ENCODE measurements at regions not wholly inside any gene's neighbourhood (a gene's known extent, or its start where the extent isn't known, plus 50 kb on each side); places are given as distances from the start of the nearest gene placed in this dataset.
A peak's percentile ranks its signal among the peaks of the same experiment; 100 is the strongest.

DNA sequence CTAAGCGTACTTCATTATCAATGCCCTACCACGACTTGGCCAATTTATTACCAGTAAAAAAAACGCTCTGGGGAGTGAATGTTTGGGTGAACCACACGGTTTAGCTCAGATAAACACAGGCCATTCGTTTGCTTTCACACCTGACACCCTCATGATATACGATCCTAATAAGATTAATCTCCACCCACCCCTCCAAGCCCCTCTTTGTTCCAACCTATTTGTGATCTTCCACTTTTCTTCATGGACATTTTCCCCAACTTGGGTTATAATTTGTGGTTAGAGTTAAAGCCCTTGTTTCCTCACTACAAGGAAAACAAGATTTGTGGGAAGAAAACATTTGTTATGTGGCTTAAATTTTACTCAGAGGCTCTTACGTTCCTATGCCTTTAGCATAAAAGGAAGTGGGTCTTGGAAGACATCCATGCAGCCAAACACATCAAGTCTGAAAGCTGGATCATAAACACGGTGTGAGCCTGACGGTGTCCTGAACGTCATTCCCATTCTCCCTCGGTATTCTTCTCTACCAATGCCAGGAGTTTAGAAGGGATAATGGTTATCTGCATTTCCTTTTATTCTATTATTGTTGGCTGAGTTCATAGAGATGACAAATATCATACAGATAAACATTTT, 518.9 kb downstream of the NR2F2 start:
- Histone ChIP-seq H3K9me3 (peaks cover 0 to 2% (median 0%) of the 10 kb centered on the region in 4 donors), H3K27ac (no peak overlapping the region), H3K4me3 (no peak overlapping the region), H3K27me3 (no peaks in the 10 kb centered on the region), H3K4me1 (peaks cover 0 to 7% (median 0%) of the 10 kb centered on the region in 4 donors), H3K36me3 (no peaks in the 10 kb centered on the region)
- DNase-seq (ENCODE audit: low spot score in 2 of 2), result no peak
- WGBS, 2 donors, result 35 to 39% methylated on average over 11 of the region's 11 CpGs
- TF ChIP-seq POLR2A (IDR thresholded peaks at IDR 0.05), result no peak
- TF ChIP-seq, protein P1, sequence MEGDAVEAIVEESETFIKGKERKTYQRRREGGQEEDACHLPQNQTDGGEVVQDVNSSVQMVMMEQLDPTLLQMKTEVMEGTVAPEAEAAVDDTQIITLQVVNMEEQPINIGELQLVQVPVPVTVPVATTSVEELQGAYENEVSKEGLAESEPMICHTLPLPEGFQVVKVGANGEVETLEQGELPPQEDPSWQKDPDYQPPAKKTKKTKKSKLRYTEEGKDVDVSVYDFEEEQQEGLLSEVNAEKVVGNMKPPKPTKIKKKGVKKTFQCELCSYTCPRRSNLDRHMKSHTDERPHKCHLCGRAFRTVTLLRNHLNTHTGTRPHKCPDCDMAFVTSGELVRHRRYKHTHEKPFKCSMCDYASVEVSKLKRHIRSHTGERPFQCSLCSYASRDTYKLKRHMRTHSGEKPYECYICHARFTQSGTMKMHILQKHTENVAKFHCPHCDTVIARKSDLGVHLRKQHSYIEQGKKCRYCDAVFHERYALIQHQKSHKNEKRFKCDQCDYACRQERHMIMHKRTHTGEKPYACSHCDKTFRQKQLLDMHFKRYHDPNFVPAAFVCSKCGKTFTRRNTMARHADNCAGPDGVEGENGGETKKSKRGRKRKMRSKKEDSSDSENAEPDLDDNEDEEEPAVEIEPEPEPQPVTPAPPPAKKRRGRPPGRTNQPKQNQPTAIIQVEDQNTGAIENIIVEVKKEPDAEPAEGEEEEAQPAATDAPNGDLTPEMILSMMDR (IDR thresholded peaks at IDR 0.05), result no peak
- TF ChIP-seq EP300 (IDR thresholded peaks at IDR 0.05), result no peak

DNA sequence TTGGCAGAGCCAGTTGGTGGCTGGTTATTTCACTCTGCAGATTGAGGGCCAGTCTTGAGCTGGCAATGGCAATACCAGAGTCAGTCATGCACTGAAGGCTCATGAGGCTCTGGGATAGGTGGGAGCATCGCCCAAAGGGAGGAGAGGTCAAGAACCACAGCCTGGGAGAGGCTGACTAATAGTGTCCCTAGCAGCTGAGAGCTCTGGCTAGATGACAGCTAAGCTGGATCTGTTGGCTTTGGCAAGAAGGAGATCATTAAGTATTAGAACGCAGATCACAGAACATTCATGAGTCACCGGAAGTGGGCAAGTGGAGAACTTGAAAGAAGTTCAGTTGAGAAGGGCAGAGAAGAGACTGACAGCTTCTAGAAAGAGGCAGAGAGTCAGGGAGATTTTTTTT, 521.1 kb downstream of the NR2F2 start:
- TF ChIP-seq EP300 (IDR thresholded peaks at IDR 0.05), result peak in 1 of 2 donors; percentile 15
- TF ChIP-seq, protein P1 (IDR thresholded peaks at IDR 0.05), result no peak
- no peak for TF ChIP-seq POLR2A (IDR thresholded peaks at IDR 0.05)
- Histone ChIP-seq H3K27me3 (no peaks in the 10 kb centered on the region), H3K4me3 (no peak overlapping the region), H3K9me3 (no peaks in the 10 kb centered on the region), H3K36me3 (no peaks in the 10 kb centered on the region), H3K27ac (no peak overlapping the region), H3K4me1 (peaks cover 0 to 7% (median 0%) of the 10 kb centered on the region in 4 donors)
- DNase-seq (ENCODE audit: low spot score in 2 of 2), result peak in 1 of 2 donors; percentile 35
- 27 to 54% methylated on average over 3 of the region's 3 CpGs for WGBS, 2 donors

DNA sequence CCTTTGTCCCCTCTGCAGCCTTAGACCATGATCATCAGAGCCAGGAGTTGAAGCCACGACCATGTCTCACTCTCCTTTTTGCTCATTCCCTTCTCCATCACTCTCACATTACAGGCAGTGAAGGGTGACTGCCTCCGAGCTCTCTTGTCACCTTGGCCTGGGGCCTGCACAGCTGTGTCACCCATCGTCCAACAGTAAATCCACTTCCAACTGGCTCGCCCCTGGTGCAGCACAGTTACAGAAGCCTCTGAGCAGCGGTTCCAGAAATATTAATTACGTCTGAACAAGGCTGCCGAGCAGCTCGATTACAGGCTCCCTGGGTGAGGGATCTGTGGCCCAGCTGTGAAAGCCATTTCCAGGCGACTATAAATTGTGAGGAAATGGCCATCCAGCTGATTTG, 528.2 kb downstream of the NR2F2 start:
- TF ChIP-seq POLR2A (IDR thresholded peaks at IDR 0.05), result no peak
- no peak for TF ChIP-seq EP300 (IDR thresholded peaks at IDR 0.05)
- TF ChIP-seq, protein P1 (IDR thresholded peaks at IDR 0.05), result no peak
- 93% methylated on average over 9 of the region's 9 CpGs for WGBS, 2 donors
- H3K27ac ChIP-seq, result no peak overlapping the region
- no peak for DNase-seq (ENCODE audit: low spot score in 2 of 2)
- H3K27me3 ChIP-seq, result no peaks in the 10 kb centered on the region
- no peak overlapping the region for H3K4me3 ChIP-seq
- no peaks in the 10 kb centered on the region for H3K36me3 ChIP-seq
- H3K9me3 ChIP-seq, result no peaks in the 10 kb centered on the region
- no peaks in the 10 kb centered on the region for H3K4me1 ChIP-seq

DNA sequence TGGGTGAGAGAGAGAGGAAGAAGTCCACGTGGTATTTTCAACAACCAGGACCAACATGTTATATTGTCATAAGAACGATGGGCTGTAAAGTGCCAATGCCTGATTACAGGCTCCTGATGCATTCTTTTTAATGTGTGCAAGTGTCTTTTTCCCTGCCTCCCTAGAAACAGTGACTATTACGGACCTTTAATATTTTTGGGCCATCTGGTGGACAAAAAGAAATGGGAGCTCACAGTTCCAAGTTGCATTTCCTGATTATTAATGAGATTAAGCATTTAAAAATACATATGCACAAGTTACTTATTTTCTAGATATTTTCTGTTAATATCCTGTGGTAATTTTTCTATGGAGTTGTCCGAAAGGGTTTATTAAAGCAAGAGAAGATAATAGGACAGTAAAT, 530.2 kb downstream of the NR2F2 start:
- Histone ChIP-seq H3K36me3 (no peaks in the 10 kb centered on the region), H3K4me3 (no peak overlapping the region), H3K27me3 (no peaks in the 10 kb centered on the region), H3K27ac (no peak overlapping the region), H3K9me3 (no peaks in the 10 kb centered on the region), H3K4me1 (no peaks in the 10 kb centered on the region)
- TF ChIP-seq EP300 (IDR thresholded peaks at IDR 0.05), result no peak
- TF ChIP-seq POLR2A (IDR thresholded peaks at IDR 0.05), result no peak
- TF ChIP-seq, protein P1 (IDR thresholded peaks at IDR 0.05), result peak in 4 of 5 experiments; percentile 29 to 53 (median 31)
- DNase-seq (ENCODE audit: low spot score in 2 of 2), result no peak
- 31 to 46% methylated on average over 4 of the region's 4 CpGs for WGBS, 2 donors

DNA sequence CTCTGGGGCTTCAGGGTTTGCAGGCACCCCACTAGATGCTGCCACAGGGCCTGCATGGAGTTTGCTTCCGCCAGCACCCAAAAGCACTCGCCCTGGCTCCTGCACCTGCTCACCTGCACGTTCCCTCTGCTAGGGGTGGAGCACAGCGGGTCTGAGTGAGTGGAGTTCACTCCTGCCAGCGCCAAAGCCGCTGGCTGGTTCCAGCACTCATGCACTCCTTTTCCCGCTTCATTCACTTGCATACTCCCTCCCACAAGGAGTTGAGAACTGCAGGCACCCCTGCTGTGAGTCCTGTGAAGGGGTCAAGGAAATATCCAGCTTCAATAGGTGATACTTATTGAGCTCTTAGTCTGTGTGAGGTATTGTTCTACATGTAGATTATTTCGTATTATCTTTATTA, 537.5 kb downstream of the NR2F2 start:
- Histone ChIP-seq H3K9me3 (peaks cover 0 to 14% (median 0%) of the 10 kb centered on the region in 4 donors), H3K27ac (no peak overlapping the region), H3K27me3 (no peaks in the 10 kb centered on the region), H3K4me1 (no peaks in the 10 kb centered on the region), H3K4me3 (no peak overlapping the region), H3K36me3 (no peaks in the 10 kb centered on the region)
- DNase-seq (ENCODE audit: low spot score in 2 of 2), result no peak
- WGBS, 2 donors, result 72 to 97% methylated on average over 8 of the region's 8 CpGs
- TF ChIP-seq POLR2A (IDR thresholded peaks at IDR 0.05), result no peak
- TF ChIP-seq, protein P1 (IDR thresholded peaks at IDR 0.05), result no peak
- TF ChIP-seq EP300 (IDR thresholded peaks at IDR 0.05), result no peak

Data from tibial nerve (tissue), 4 donors.